GM23248 (cell line): ENCODE measurements at regions not wholly inside any gene's neighbourhood (a gene's known extent, or its start where the extent isn't known, plus 50 kb on each side); places are given as distances from the start of the nearest gene placed in this dataset.

Source experiments
- DNase-seq: peaks from one replicate; pipeline ENCODE4 v3.0.0-alpha.2; 2015
- H2AFZ ChIP-seq: fragments of 200-600 bp; sonication (generic); 2 replicates; pipeline ENCODE4 v1.6.1; 2016; ENCODE audit warnings: antibody characterized with exemption
- H3F3A ChIP-seq: fragments of 200-600 bp; sonication (generic); 2 replicates; pipeline ENCODE4 v1.6.1; 2016; ENCODE audit warnings: mild to moderate bottlenecking, antibody characterized with exemption, mixed run types; ENCODE audit not compliant: insufficient read depth
- H3K27ac ChIP-seq: fragments of 200-600 bp; sonication (generic); 2 replicates; pipeline ENCODE4 v1.5.1; 2016; ENCODE audit warnings: mild to moderate bottlenecking
- H3K27me3 ChIP-seq: fragments of 200-600 bp; sonication (generic); replicated peaks from 2 replicates; pipeline ENCODE4 v1.6.1; 2016; ENCODE audit warnings: mild to moderate bottlenecking; ENCODE audit not compliant: insufficient read depth
- H3K36me3 ChIP-seq: fragments of 200-600 bp; sonication (generic); 2 replicates; pipeline ENCODE4 v1.6.1; 2016; ENCODE audit warnings: low read depth, mild to moderate bottlenecking
- H3K4me1 ChIP-seq: fragments of 200-600 bp; sonication (generic); 2 replicates; pipeline ENCODE4 v1.6.1; 2016; ENCODE audit warnings: mild to moderate bottlenecking; ENCODE audit not compliant: insufficient read depth
- H3K4me2 ChIP-seq: fragments of 200-600 bp; sonication (generic); one replicate; pipeline ENCODE4 v1.6.1; 2016; ENCODE audit warnings: mild to moderate bottlenecking; ENCODE audit not compliant: unreplicated experiment
- H3K4me3 ChIP-seq: fragments of 200-600 bp; sonication (generic); 2 replicates; pipeline ENCODE4 v1.5.1; 2016; ENCODE audit warnings: mild to moderate bottlenecking
- H3K79me2 ChIP-seq: fragments of 200-600 bp; sonication (generic); 2 replicates; pipeline ENCODE4 v1.6.1; 2016; ENCODE audit warnings: mild to moderate bottlenecking; ENCODE audit not compliant: insufficient read depth
- H3K9ac ChIP-seq: fragments of 200-600 bp; sonication (generic); 2 replicates; pipeline ENCODE4 v1.6.1; 2016; ENCODE audit warnings: mild to moderate bottlenecking
- H3K9me2 ChIP-seq: fragments of 200-600 bp; sonication (generic); 2 replicates; pipeline ENCODE4 v1.6.1; 2016; ENCODE audit warnings: mixed run types, mild to moderate bottlenecking, moderate library complexity; ENCODE audit not compliant: insufficient read depth
- H3K9me3 ChIP-seq: fragments of 200-600 bp; sonication (generic); one replicate; pipeline ENCODE4 v1.6.1; 2017; ENCODE audit warnings: low read depth
- H4K20me1 ChIP-seq: fragments of 200-600 bp; sonication (generic); 2 replicates; pipeline ENCODE4 v1.6.0; 2016; ENCODE audit not compliant: insufficient read depth
- EZH2 ChIP-seq: fragments of 200-600 bp; sonication (generic); IDR thresholded peaks from 2 replicates; pipeline ENCODE4 v1.6.1; 2018; ENCODE audit warnings: antibody characterized with exemption, mild to moderate bottlenecking; ENCODE audit not compliant: insufficient read depth, poor library complexity, severe bottlenecking
- EZH2phosphoT487 ChIP-seq: fragments of 200-600 bp; sonication (generic); IDR thresholded peaks from 2 replicates; pipeline ENCODE4 v1.6.1; 2018; ENCODE audit warnings: antibody characterized with exemption, moderate library complexity, mild to moderate bottlenecking, low read depth; ENCODE audit not compliant: insufficient read depth
- WGBS, 2 experiments: methylation state at CpG; one replicate each; pipeline ENCODE4 v1.1.6; 2015 to 2017; ENCODE audit warnings: low lambda C conversion rate in 2 of 2, low coverage in 1 of 2; ENCODE audit errors: missing lambda C conversion rate in 2 of 2; 5-methylcytosine and 5-hydroxymethylcytosine counted together
- in situ Hi-C: fragments of 300-500 bp; cut with MboI; formaldehyde crosslinking; loops from 2 replicates; pipeline ENCODE4 v1.15.0; 2020

DNA sequence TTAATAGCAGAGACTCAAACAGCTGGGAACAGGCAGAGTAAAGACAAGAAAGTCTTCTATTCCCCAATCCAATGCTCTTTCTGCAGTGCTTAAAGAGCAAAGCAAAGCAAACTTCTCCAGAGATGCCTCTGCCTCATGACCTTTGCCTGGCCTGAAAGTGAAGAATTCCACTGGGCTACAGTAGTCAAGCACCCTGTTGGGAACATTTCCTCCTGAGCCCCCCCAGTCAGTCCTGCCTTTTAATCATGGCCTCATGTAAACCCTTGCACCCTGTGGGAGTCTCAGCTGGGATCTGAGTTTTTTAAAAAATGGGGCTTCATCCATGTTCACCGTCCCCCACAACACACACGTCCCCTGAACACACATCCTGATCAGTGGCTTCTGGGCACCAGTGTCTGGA lies 62.7 kb upstream of the TSPAN11 start:
- no peaks in the 10 kb centered on the region for H3K9me2 ChIP-seq
- in situ Hi-C loops, result no loop called here

DNA sequence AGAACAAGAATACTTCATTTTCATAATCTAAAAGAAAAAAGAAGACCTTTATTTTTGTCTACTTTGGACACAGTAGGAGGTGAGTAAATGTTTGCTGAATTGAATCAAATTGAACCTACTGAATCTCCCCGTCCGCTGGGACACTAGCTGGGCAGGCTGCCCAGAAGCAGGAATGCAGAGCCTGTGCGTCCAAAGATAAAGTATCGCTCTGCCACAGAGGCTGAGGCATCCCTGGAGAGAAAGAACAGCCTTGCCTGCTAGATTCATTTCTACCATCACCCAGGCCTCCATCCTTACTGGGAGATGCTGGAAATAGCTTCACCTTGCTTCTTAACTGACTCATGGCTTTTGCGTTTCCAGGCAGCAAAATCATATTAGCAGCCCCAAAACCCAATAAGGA lies 64.1 kb upstream of the TSPAN11 start:
- Histone ChIP-seq H3K9ac (no peak overlapping the region), H3K79me2 (no peaks in the 10 kb centered on the region), H4K20me1 (no peaks in the 10 kb centered on the region), H3K27ac (no peak overlapping the region), H3K4me2 (no peak overlapping the region), H3K9me3 (no peaks in the 10 kb centered on the region), H3K27me3 (0 out of 2 replicates have a peak, but pooled peaks cover 14% of the 10 kb centered on the region), H3K4me1 (no peaks in the 10 kb centered on the region), H3K4me3 (no peak overlapping the region), H3F3A (no peaks in the 10 kb centered on the region), H3K36me3 (no peaks in the 10 kb centered on the region), H2AFZ (no peak overlapping the region), H3K9me2 (no peaks in the 10 kb centered on the region)
- in situ Hi-C loops, result no loop called here
- no peak for TF ChIP-seq EZH2
- TF ChIP-seq EZH2phosphoT487, result no peak
- peak; percentile 36 for DNase-seq
- WGBS, 2 experiments, result 36 to 41% methylated on average over 5 of the region's 5 CpGs

More for the DNA sequence above, 62.7 kb upstream of the TSPAN11 start:
- TF ChIP-seq EZH2 (no peak), EZH2phosphoT487 (no peak)
- no peak overlapping the region for H3K4me3 ChIP-seq
- no peak overlapping the region for H2AFZ ChIP-seq
- no peak for DNase-seq
- H3F3A ChIP-seq, result no peaks in the 10 kb centered on the region
- no peak overlapping the region for H3K4me2 ChIP-seq
- 0 out of 2 replicates have a peak, but pooled peaks cover 18% of the 10 kb centered on the region for H3K27me3 ChIP-seq
- no peaks in the 10 kb centered on the region for H4K20me1 ChIP-seq
- 54 to 70% methylated on average over 2 of the region's 2 CpGs for WGBS, 2 experiments
- no peak overlapping the region for H3K27ac ChIP-seq
- H3K4me1 ChIP-seq, result no peaks in the 10 kb centered on the region
- no peaks in the 10 kb centered on the region for H3K79me2 ChIP-seq
- no peaks in the 10 kb centered on the region for H3K36me3 ChIP-seq
- no peaks in the 10 kb centered on the region for H3K9me3 ChIP-seq
- no peak overlapping the region for H3K9ac ChIP-seq

DNA sequence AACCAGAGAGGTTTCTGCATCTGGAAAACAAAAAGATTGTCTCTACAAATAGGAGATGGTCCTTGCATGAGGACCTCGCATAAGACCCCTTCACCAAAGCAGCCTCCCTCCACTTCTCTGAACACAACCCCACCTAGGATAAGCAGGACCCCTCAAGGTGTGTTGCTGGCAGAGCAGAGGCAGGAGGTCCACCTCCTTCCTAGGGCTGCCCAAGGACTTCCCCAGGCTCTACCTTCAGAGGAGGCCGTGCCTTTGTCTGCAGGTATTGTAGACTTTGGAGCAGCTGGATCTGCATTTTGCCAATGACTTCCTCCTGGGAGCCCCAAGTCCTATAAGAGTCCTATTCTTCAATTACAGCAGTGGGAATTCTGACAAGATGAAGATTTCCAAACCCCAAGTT lies 67.3 kb upstream of the TSPAN11 start:
- no peaks in the 10 kb centered on the region for H3K79me2 ChIP-seq
- H3K36me3 ChIP-seq, result no peaks in the 10 kb centered on the region
- no peak for DNase-seq
- in situ Hi-C loops, result no loop called here
- no peak for TF ChIP-seq EZH2phosphoT487
- no peak for TF ChIP-seq EZH2
- WGBS, 2 experiments, result 93 to 95% methylated on average over 2 of the region's 2 CpGs
- H3K9me2 ChIP-seq, result no peaks in the 10 kb centered on the region
- H3K4me1 ChIP-seq, result no peaks in the 10 kb centered on the region
- no peak overlapping the region for H3K9ac ChIP-seq
- no peak overlapping the region for H3K27ac ChIP-seq
- no peak overlapping the region for H3K4me3 ChIP-seq
- no peaks in the 10 kb centered on the region for H3K9me3 ChIP-seq
- H2AFZ ChIP-seq, result no peak overlapping the region
- no peaks in the 10 kb centered on the region for H3F3A ChIP-seq
- no peaks in the 10 kb centered on the region for H3K27me3 ChIP-seq
- no peak overlapping the region for H3K4me2 ChIP-seq
- H4K20me1 ChIP-seq, result no peaks in the 10 kb centered on the region

DNA sequence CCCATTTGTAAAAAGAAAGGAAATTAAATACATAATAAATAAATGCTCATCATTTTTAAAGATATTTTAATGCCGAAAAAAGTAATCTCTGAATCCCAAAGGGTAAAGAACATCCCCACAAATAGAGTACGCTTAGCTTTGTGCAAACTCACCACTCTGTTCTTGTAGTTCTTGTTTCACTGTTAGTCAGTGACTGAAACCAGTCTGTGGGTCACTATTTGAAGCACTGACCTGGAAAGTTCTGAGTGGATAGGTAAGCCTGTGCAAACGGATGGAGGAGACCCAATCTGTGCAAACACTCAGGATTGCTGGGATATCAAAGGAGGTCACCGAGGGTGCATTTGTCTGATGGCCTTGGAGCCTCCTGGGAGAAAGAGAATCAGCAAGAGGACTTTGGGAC lies 68.1 kb upstream of the TSPAN11 start:
- no peaks in the 10 kb centered on the region for H3K9me3 ChIP-seq
- no peaks in the 10 kb centered on the region for H3K36me3 ChIP-seq
- no peak overlapping the region for H3K9ac ChIP-seq
- TF ChIP-seq EZH2phosphoT487, result no peak
- no peak for TF ChIP-seq EZH2
- H4K20me1 ChIP-seq, result no peaks in the 10 kb centered on the region
- no peak overlapping the region for H3K4me2 ChIP-seq
- no peaks in the 10 kb centered on the region for H3K9me2 ChIP-seq
- no peaks in the 10 kb centered on the region for H3F3A ChIP-seq
- H3K27me3 ChIP-seq, result no peaks in the 10 kb centered on the region
- no peak for DNase-seq
- in situ Hi-C loops, result no loop called here
- no peak overlapping the region for H3K27ac ChIP-seq
- H2AFZ ChIP-seq, result no peak overlapping the region
- no peak overlapping the region for H3K4me3 ChIP-seq
- no peaks in the 10 kb centered on the region for H3K4me1 ChIP-seq
- H3K79me2 ChIP-seq, result no peaks in the 10 kb centered on the region
- WGBS, 2 experiments, result 33 to 35% methylated on average over 4 of the region's 4 CpGs
